HFF-Myc (cell line): ENCODE measurements at regions not wholly inside any gene's neighbourhood (a gene's known extent, or its start where the extent isn't known, plus 50 kb on each side); places are given as distances from the start of the nearest gene placed in this dataset.
"Not testable (repeated sequence)": the region's sequence is repeated elsewhere in the genome, so short reads cannot be mapped to it uniquely, and the experiment has no call there.

Experiments
- DNase-seq: peaks from one replicate; pipeline ENCODE4 v3.0.0-alpha.2; 2011; ENCODE audit warnings: low read depth; ENCODE audit errors: extremely low read depth
- H3K4me3 ChIP-seq: replicated peaks from 2 replicates; pipeline ENCODE4 v1.5.1; 2011; ENCODE audit warnings: low read depth, mild to moderate bottlenecking, control low read depth, low read length
- TF ChIP-seq, protein P1 (sequence below): IDR thresholded peaks from 2 replicates; pipeline ENCODE4 v1.5.1; 2012; ENCODE audit warnings: mild to moderate bottlenecking, low read depth, low read length, control low read depth; ENCODE audit errors: missing control alignments

DNA sequence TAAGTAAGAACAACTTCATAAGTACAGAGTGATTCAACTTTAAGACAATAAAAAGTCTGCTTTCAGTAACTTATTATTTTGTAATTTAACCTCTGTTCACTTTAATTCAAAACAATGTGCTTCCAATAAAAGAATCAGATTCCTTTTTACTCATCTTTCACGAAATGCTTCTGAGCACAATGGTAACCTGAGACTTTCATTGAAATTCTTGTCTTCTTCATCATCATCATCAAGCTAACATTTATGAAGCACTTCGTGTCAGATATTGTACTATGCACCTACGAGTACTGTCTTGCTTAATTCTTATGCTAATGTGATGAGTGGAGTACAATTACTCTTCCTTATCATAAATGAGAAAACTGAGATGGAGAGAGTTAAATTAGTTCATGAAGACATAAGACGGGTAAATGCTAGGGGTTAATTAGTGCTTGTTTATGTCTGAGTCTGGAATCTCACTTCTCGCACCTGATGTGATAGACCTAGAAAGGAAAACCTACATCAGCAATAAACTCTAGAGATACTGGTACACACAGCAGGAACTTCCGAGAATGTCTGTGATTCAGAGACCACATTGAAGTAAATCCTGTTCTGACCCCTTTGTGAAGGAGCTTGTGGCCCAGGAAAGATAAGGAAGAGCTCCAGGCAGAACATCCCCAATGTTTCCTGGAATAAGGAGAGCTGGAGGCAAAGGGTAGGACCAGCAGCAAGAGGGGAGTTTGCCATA, 227.6 kb upstream of the ETAA1 start:
- DNase-seq = peak; percentile 61
- no peak overlapping the region for H3K4me3 ChIP-seq
- TF ChIP-seq, protein P1, sequence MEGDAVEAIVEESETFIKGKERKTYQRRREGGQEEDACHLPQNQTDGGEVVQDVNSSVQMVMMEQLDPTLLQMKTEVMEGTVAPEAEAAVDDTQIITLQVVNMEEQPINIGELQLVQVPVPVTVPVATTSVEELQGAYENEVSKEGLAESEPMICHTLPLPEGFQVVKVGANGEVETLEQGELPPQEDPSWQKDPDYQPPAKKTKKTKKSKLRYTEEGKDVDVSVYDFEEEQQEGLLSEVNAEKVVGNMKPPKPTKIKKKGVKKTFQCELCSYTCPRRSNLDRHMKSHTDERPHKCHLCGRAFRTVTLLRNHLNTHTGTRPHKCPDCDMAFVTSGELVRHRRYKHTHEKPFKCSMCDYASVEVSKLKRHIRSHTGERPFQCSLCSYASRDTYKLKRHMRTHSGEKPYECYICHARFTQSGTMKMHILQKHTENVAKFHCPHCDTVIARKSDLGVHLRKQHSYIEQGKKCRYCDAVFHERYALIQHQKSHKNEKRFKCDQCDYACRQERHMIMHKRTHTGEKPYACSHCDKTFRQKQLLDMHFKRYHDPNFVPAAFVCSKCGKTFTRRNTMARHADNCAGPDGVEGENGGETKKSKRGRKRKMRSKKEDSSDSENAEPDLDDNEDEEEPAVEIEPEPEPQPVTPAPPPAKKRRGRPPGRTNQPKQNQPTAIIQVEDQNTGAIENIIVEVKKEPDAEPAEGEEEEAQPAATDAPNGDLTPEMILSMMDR = no peak

DNA sequence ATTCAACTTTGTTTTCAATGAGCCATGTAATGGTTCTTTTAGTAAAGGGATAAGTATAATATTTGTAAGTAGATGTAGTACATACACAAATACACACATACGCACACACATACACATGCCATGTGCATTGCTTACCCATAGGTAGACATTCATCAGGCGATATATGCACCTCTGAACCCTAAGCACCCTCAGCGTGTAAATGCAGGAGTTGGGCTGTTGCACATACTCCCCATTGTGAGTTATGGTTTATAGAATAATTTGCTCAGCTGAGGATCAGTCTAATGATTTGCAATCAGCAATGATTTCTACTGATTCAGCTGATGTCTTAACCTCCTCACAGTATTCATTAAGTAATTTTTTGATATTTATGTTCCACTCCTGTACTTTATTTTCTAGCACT, 217.6 kb upstream of the ETAA1 start:
- no peak overlapping the region for H3K4me3 ChIP-seq
- TF ChIP-seq, protein P1 = no peak
- no peak for DNase-seq

DNA sequence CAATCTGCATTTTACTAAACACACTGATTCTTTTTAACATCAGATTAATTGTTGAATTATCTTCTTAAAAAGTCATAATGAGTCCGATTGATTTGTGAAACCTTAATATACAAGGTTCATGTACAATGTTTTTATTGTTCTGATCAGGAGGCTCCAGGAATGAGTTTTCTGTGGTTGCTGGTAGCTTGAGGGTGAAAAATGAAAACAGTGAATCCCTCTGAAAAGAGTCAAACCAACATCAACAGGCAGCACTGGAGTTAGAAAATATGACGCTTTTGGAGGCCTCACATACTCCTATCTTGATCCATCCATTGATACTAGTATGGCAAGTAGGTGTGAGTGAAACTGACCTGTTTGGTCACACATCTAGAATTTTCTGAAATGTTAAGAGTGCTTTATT, 216.3 kb upstream of the ETAA1 start:
- DNase-seq = no peak
- no peak overlapping the region for H3K4me3 ChIP-seq
- TF ChIP-seq, protein P1 = no peak

DNA sequence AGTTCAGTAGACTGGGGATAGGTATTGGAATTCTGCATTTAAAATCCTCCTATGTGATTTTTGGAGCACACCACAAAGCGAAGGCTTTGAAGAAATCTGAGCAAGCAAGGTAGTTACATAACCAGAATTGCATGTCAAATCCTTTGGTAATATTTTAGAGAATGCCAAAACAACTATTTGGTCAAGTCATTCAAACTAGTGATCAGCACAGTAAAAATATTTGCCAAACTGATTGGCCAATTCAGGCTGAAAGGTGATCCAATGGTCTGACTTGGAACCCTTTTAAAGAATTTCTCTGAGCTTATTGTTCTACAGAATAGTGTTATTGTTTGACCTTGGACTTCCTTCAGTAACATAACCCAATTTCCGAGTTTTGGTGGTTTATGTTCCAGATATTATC, 214.2 kb upstream of the ETAA1 start:
- TF ChIP-seq, protein P1 = no peak
- DNase-seq = no peak
- no peak overlapping the region for H3K4me3 ChIP-seq

- H3K4me3 ChIP-seq = no peak overlapping the region
- DNase-seq = no peak
- TF ChIP-seq, protein P1 = no peak
These were observed 210.8 kb upstream of the ETAA1 start for GRCh38 chr2:67186326-67186725.

- TF ChIP-seq, protein P1 = no peak
- DNase-seq = no peak
- no peak overlapping the region for H3K4me3 ChIP-seq
These were observed 210.3 kb upstream of the ETAA1 start for GRCh38 chr2:67186871-67187270.

- H3K4me3 ChIP-seq, DNase-seq: not testable (repeated sequence)
These were observed 201.8 kb upstream of the ETAA1 start for GRCh38 chr2:67195327-67195726.
